Kidney epithelial cell (primary cell): ENCODE measurements at regions not wholly inside any gene's neighbourhood (a gene's known extent, or its start where the extent isn't known, plus 50 kb on each side); places are given as distances from the start of the nearest gene placed in this dataset.

Experiments used
- DNase-seq: peaks from one replicate; pipeline ENCODE4 v3.0.0-alpha.2; 2010; ENCODE audit warnings: low read depth
- H3K27me3 ChIP-seq: 2 replicates; pipeline ENCODE4 v1.6.0; 2011; ENCODE audit warnings: low read length; ENCODE audit not compliant: control insufficient read depth, insufficient read depth
- H3K36me3 ChIP-seq: 2 replicates; pipeline ENCODE4 v1.5.1; 2011; ENCODE audit warnings: low read length; ENCODE audit not compliant: control insufficient read depth, insufficient read depth
- H3K4me3 ChIP-seq: 2 replicates; pipeline ENCODE4 v1.5.1; 2011; ENCODE audit warnings: low read depth, mild to moderate bottlenecking, control low read depth, low read length
- CTCF ChIP-seq: IDR thresholded peaks from 2 replicates; pipeline ENCODE4 v1.5.1; 2011; ENCODE audit warnings: mild to moderate bottlenecking, moderate library complexity, low read length, control low read depth, inconsistent platforms; ENCODE audit not compliant: insufficient read depth, poor library complexity, severe bottlenecking

DNA sequence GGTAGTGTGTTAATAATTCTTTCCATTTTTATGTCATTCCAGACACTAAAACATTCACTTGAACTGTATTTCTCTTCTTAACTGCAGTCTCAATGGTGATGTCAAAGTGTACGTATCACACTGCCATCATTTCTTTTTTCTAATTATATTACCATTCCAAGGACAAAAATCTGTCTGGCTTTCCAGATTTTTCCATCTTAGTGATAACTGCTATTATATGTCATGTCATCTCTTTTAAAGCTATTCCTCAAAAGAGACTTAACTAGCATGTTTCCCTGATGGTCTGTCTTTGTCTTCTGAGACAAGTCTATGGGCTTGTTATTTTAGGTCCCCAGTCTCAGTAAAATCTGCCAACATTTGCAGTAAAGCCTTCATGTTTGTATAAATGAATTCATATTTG is 1207.1 kb downstream of the PCDH17 start:
- no peak for DNase-seq
- no peak for TF ChIP-seq CTCF
- Histone ChIP-seq H3K27me3 (no peaks in the 10 kb centered on the region), H3K4me3 (no peak overlapping the region), H3K36me3 (no peaks in the 10 kb centered on the region)

- TF ChIP-seq CTCF: no peak
- Histone ChIP-seq H3K36me3 (no peaks in the 10 kb centered on the region), H3K27me3 (no peaks in the 10 kb centered on the region), H3K4me3 (no peak overlapping the region)
- DNase-seq: no peak
These were observed 1211.5 kb downstream of the PCDH17 start for GRCh38 chr13:58843071-58843470.

DNA sequence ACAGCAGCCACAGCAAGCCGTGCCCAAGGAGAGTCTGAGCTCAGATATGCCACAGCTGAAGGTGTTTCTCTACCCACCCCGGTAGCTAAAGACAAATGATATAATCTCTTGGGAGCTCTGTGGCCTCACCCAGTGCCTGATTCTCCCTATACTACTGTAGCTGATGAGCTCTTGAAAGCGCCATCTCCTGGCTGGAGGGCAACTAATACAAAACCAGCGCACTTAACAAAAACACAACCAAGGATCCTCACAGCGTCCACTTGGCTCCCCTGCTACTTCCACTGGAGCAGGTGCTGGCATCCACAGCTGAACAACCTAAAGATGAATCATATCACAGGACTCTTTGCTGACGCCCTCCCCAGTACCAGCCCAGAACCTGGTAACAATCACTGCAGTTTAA is 1212.0 kb downstream of the PCDH17 start:
- no peak for TF ChIP-seq CTCF
- Histone ChIP-seq H3K27me3 (no peaks in the 10 kb centered on the region), H3K36me3 (no peaks in the 10 kb centered on the region), H3K4me3 (no peak overlapping the region)
- DNase-seq: no peak

- Histone ChIP-seq H3K27me3 (no peaks in the 10 kb centered on the region), H3K4me3 (no peak overlapping the region), H3K36me3 (no peaks in the 10 kb centered on the region)
- DNase-seq: no peak
- no peak for TF ChIP-seq CTCF
These were observed 1218.6 kb downstream of the PCDH17 start for GRCh38 chr13:58850161-58850560.

GRCh38 chr13:58852076-58852475 is 1220.5 kb downstream of the PCDH17 start:
- no peaks in the 10 kb centered on the region for H3K27me3 ChIP-seq
- DNase-seq: no peak
- no peak overlapping the region for H3K4me3 ChIP-seq
- H3K36me3 ChIP-seq: no peaks in the 10 kb centered on the region
- TF ChIP-seq CTCF: no peak

DNA sequence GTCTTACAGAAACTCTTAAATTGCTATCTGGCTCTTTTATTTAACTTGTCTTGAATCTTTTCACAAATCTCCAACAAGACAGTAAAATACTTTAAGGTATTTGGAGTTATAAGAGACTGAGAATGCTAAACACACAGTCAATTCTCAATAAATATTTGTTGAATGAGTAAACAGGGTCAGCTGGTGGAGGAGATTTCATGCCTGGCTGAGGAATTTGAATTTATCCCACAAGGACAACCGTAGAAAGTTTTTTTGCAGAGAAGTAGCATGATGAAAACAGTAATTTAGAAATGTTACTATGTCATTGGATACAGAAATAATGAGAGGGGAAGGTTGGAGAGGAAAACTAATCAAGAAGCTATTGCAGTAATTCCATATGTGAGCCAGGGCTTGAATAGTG is 1223.7 kb downstream of the PCDH17 start:
- no peak for DNase-seq
- Histone ChIP-seq H3K36me3 (no peaks in the 10 kb centered on the region), H3K4me3 (no peak overlapping the region), H3K27me3 (no peaks in the 10 kb centered on the region)
- TF ChIP-seq CTCF: no peak
